IMR-90 (cell line): ENCODE measurements at regions not wholly inside any gene's neighbourhood (a gene's known extent, or its start where the extent isn't known, plus 50 kb on each side); places are given as distances from the start of the nearest gene placed in this dataset.

Source experiments
- ATAC-seq: fragments of 200-7000 bp; cut with Tn5 transposase; 2 replicates; pipeline ENCODE4 v1.9.1; 2020; ENCODE audit warnings: low read depth, mild to moderate bottlenecking, moderate library complexity
- BruUV-seq: library from RNA; stranded (reverse); fragments of 400-500 nt; replicated peaks from 2 replicates; lab custom pipeline; 2021; lab: Mats Ljungman, UMichigan
- CTCF ChIA-PET: fragments of 300-600 bp; formaldehyde crosslinking; extraction: SDS; loops from one replicate; lab custom pipeline; 2021; ENCODE audit warnings: antibody characterized with exemption; lab: Yijun Ruan, JAX
- POLR2A ChIA-PET: fragments of 300-600 bp; sonication (Branson Sonifier 250); formaldehyde crosslinking; loops from one replicate; lab custom pipeline; 2022; ENCODE audit warnings: antibody characterized with exemption; ENCODE audit not compliant: unreplicated experiment; lab: Charles Lee
- DNase-seq: peaks from one replicate; pipeline ENCODE4 v3.0.0; 2013
- H2AFZ ChIP-seq: replicated peaks from 2 replicates; pipeline ENCODE3; 2013; ENCODE audit warnings: low read length, mild to moderate bottlenecking; ENCODE audit not compliant: poor library complexity
- H2AK5ac ChIP-seq: 2 replicates; pipeline ENCODE4 v1.6.1; 2013; ENCODE audit warnings: low read depth, low read length, inconsistent platforms
- H2AK9ac ChIP-seq: replicated peaks from 2 replicates; pipeline ENCODE3; 2013; ENCODE audit warnings: mild to moderate bottlenecking, low read depth, low read length, moderate library complexity; ENCODE audit not compliant: poor library complexity
- H2BK120ac ChIP-seq: 2 replicates; pipeline ENCODE4 v1.6.1; 2013; ENCODE audit warnings: low read depth, low read length, inconsistent platforms
- H2BK15ac ChIP-seq: 3 replicates; pipeline ENCODE4 v1.6.1; 2013; ENCODE audit warnings: low read depth, low read length, inconsistent platforms
- H2BK20ac ChIP-seq: 2 replicates; pipeline ENCODE4 v1.6.1; 2013; ENCODE audit warnings: low read depth, mild to moderate bottlenecking, inconsistent platforms, low read length, moderate library complexity
- H2BK5ac ChIP-seq: 2 replicates; pipeline ENCODE4 v1.6.1; 2013; ENCODE audit warnings: mild to moderate bottlenecking, low read depth, low read length, inconsistent platforms; ENCODE audit not compliant: poor library complexity, severe bottlenecking
- H3K14ac ChIP-seq: replicated peaks from 2 replicates; pipeline ENCODE4 v1.6.1; 2013; ENCODE audit warnings: low read depth, low read length, inconsistent platforms
- H3K18ac ChIP-seq: 2 replicates; pipeline ENCODE4 v1.6.1; 2013; ENCODE audit warnings: low read depth, low read length, control low read depth
- H3K23ac ChIP-seq: 2 replicates; pipeline ENCODE4 v1.6.1; 2013; ENCODE audit warnings: low read depth, low read length, inconsistent platforms
- H3K27ac ChIP-seq: 2 replicates; pipeline ENCODE4 v1.5.1; 2013; ENCODE audit warnings: mild to moderate bottlenecking, control low read depth, low read length; ENCODE audit not compliant: insufficient read depth
- H3K27me3 ChIP-seq: 2 replicates; pipeline ENCODE4 v1.6.1; 2013; ENCODE audit warnings: low read length; ENCODE audit not compliant: control insufficient read depth, insufficient read depth
- H3K36me3 ChIP-seq: 2 replicates; pipeline ENCODE4 v1.6.1; 2013; ENCODE audit warnings: low read length, mixed read lengths; ENCODE audit not compliant: control insufficient read depth, insufficient read depth
- H3K4ac ChIP-seq: 2 replicates; pipeline ENCODE4 v1.6.1; 2013; ENCODE audit warnings: low read depth, low read length, inconsistent platforms
- H3K4me1 ChIP-seq: 2 replicates; pipeline ENCODE4 v1.6.1; 2013; ENCODE audit warnings: low read length, mixed read lengths; ENCODE audit not compliant: control insufficient read depth, insufficient read depth
- H3K4me2 ChIP-seq: 2 replicates; pipeline ENCODE4 v1.6.1; 2013; ENCODE audit warnings: low read depth, mild to moderate bottlenecking, control low read depth, low read length, moderate library complexity
- H3K4me3 ChIP-seq: 2 replicates; pipeline ENCODE4 v1.5.1; 2013; ENCODE audit warnings: low read depth, mild to moderate bottlenecking, control low read depth, low read length, moderate library complexity; ENCODE audit not compliant: insufficient read depth
- H3K56ac ChIP-seq: 2 replicates; pipeline ENCODE4 v1.6.1; 2013; ENCODE audit warnings: low read length, inconsistent platforms; ENCODE audit not compliant: insufficient read depth; ENCODE audit errors: extremely low read depth
- H3K79me1 ChIP-seq, 2 experiments: 2 replicates each; pipeline ENCODE4 v1.6.1; 2013; ENCODE audit warnings: low read length in 2 of 2, inconsistent platforms in 1 of 2, low read depth in 1 of 2
- H3K9ac ChIP-seq: 2 replicates; pipeline ENCODE4 v1.6.1; 2013; ENCODE audit warnings: low read depth, low read length, control low read depth
- H3K9me1 ChIP-seq: 2 replicates; pipeline ENCODE4 v1.6.1; 2013; ENCODE audit warnings: low read length, inconsistent platforms; ENCODE audit not compliant: insufficient read depth
- H3K9me3 ChIP-seq: 2 replicates; pipeline ENCODE4 v1.6.1; 2013; ENCODE audit warnings: low read length; ENCODE audit not compliant: control insufficient read depth, insufficient read depth
- H4K20me1 ChIP-seq: 2 replicates; pipeline ENCODE4 v1.6.1; 2013; ENCODE audit warnings: low read length, inconsistent platforms; ENCODE audit not compliant: insufficient read depth
- H4K5ac ChIP-seq: 2 replicates; pipeline ENCODE4 v1.6.1; 2013; ENCODE audit warnings: mild to moderate bottlenecking, low read depth, low read length, control low read depth
- H4K8ac ChIP-seq, 2 experiments: 2 replicates each; pipeline ENCODE4 v1.6.1; 2013; ENCODE audit warnings: low read depth in 2 of 2, low read length in 2 of 2, control low read depth in 1 of 2, inconsistent platforms in 1 of 2
- H4K91ac ChIP-seq: 2 replicates; pipeline ENCODE4 v1.6.1; 2013; ENCODE audit warnings: low read depth, low read length, inconsistent platforms; ENCODE audit not compliant: insufficient read depth
- MAFK ChIP-seq: IDR thresholded peaks from 2 replicates; pipeline ENCODE4 v1.6.1; 2012; ENCODE audit warnings: low read depth, low read length, improper control_type of control experiment
- NFE2L2 ChIP-seq: fragments of 150-350 bp; IDR thresholded peaks from 2 replicates; pipeline ENCODE4 v1.6.1; 2016; ENCODE audit warnings: low read depth, mild to moderate bottlenecking, low read length
- POLR2A ChIP-seq: IDR thresholded peaks from 2 replicates; pipeline ENCODE4 v1.6.1; 2012; ENCODE audit warnings: mild to moderate bottlenecking, low read depth, low read length
- RAD21 ChIP-seq: IDR thresholded peaks from 2 replicates; pipeline ENCODE4 v1.6.1; 2012; ENCODE audit warnings: low read length, improper control_type of control experiment
- SMC3 ChIP-seq: fragments of 150-350 bp; IDR thresholded peaks from 2 replicates; pipeline ENCODE4 v1.6.1; 2016; ENCODE audit warnings: low read depth, mild to moderate bottlenecking, antibody characterized with exemption, low read length, moderate library complexity
- WGBS, 2 experiments: methylation state at CpG; one replicate each; pipeline versions ENCODE4 v1.1.5 to v1.1.7; 2013; ENCODE audit warnings: missing lambda C conversion rate in 2 of 2; ENCODE audit not compliant: insufficient read length in 1 of 2; ENCODE audit errors: extremely low coverage in 2 of 2; 5-methylcytosine and 5-hydroxymethylcytosine counted together
- dilution Hi-C: fragments of 300-500 bp; cut with HindIII; formaldehyde crosslinking; loops from one replicate; pipeline ENCODE4 v1.14.3; 2018; ENCODE audit warnings: low sequenced_read_pairs; ENCODE audit not compliant: unreplicated experiment
- in situ Hi-C: fragments of 300-500 bp; cut with MboI; formaldehyde crosslinking; loops from 3 replicates; pipeline ENCODE4 v1.14.3; 2019; ENCODE audit warnings: low sequenced_read_pairs, inconsistent platforms, mixed read lengths
- intact Hi-C: fragments of 100-400 bp; cut with micrococcal nuclease; formaldehyde crosslinking; loops from 2 replicates; pipeline ENCODE4 v1.10.0; 2022
- TF ChIP-seq, protein P1 (sequence below): fragments of 150-350 bp; IDR thresholded peaks from 2 replicates; pipeline ENCODE4 v1.6.1; 2016; ENCODE audit warnings: low read depth, mild to moderate bottlenecking, low read length, moderate library complexity, borderline replicate concordance

DNA sequence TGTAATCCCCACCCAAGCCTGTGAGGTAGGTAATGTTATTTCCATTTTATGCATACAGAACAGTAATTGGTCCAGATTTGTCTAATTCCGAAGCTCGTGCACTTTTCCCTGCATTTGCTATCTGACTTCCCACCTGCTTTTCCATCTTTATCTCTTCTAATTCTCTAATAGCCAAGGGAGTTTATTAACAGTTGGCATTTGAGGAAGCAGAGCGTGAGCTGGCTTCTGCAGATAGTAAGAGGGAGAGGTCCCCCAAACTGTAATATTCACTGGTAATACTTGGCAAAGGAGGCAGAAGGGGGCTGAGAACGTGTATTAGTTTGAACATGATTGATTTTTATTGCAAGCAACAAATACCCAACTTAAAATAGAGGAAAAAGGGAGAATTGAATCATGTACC lies 110.8 kb upstream of the SPON1 start:
- TF ChIP-seq SMC3 (no peak), MAFK (no peak), RAD21 (no peak), NFE2L2 (no peak), POLR2A (no peak)
- TF ChIP-seq, protein P1, sequence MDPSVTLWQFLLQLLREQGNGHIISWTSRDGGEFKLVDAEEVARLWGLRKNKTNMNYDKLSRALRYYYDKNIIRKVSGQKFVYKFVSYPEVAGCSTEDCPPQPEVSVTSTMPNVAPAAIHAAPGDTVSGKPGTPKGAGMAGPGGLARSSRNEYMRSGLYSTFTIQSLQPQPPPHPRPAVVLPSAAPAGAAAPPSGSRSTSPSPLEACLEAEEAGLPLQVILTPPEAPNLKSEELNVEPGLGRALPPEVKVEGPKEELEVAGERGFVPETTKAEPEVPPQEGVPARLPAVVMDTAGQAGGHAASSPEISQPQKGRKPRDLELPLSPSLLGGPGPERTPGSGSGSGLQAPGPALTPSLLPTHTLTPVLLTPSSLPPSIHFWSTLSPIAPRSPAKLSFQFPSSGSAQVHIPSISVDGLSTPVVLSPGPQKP: no peak
- in situ Hi-C loops: no loop called here

More for the DNA sequence above, 110.8 kb upstream of the SPON1 start:
- Histone ChIP-seq H3K4me1 (no peaks in the 10 kb centered on the region), H3K79me1 (no peaks in the 10 kb centered on the region), H2AFZ (no peak overlapping the region), H3K23ac (no peak overlapping the region), H2BK20ac (no peak overlapping the region), H3K9ac (no peak overlapping the region), H3K4ac (no peak overlapping the region), H3K18ac (no peak overlapping the region), H3K27me3 (no peaks in the 10 kb centered on the region), H3K27ac (no peak overlapping the region), H3K4me3 (no peak overlapping the region), H3K36me3 (no peaks in the 10 kb centered on the region), H4K8ac (no peak overlapping the region), H2AK5ac (no peak overlapping the region), H3K14ac (no peak overlapping the region), H3K9me3 (no peaks in the 10 kb centered on the region), H2BK120ac (no peak overlapping the region), H4K91ac (no peak overlapping the region), H3K4me2 (no peak overlapping the region), H2BK15ac (no peak overlapping the region), H4K20me1 (no peaks in the 10 kb centered on the region), H2BK5ac (no peak overlapping the region), H3K9me1 (no peaks in the 10 kb centered on the region), H4K5ac (no peak overlapping the region), H2AK9ac (no peak overlapping the region), H3K56ac (no peak overlapping the region)
- ATAC-seq (no peak), DNase-seq (no peak)
- intact Hi-C loops: no loop called here
- BruUV-seq: no TSS peak
- ChIA-PET POLR2A (no interaction called here), CTCF (no interaction called here)
- WGBS, 2 experiments: no CpG with 5 or more reads among the region's 4 CpGs
- dilution Hi-C loops: no loop called here
